ENCODE measurements at regions not wholly inside any gene's neighbourhood (a gene's known extent, or its start where the extent isn't known, plus 50 kb on each side); places are given as distances from the start of the nearest gene placed in this dataset.

GRCh38 chr6:87932361-87932760, 115.3 kb upstream of the SPACA1 start:
- Histone ChIP-seq H3K4me3 (ENCODE audit: low read length) (no peak overlapping the region), H3K4me1 (ENCODE audit: insufficient read depth, low read length) (no peaks in the 10 kb centered on the region), H3K27me3 (ENCODE audit: insufficient read depth, low read length, poor library complexity, severe bottlenecking) (no peaks in the 10 kb centered on the region), H3K9me3 (ENCODE audit: low read length) (no peaks in the 10 kb centered on the region), H3K27ac (ENCODE audit: low read depth, low read length) (no peak overlapping the region), H3K36me3 (ENCODE audit: insufficient read depth, low read length) (no peaks in the 10 kb centered on the region)
- peaks cover 0 to 1% of the 10 kb centered on the region in 2 donors for H3K27me3 Mint-ChIP-seq
- no peak for DNase-seq
- H3K4me3 Mint-ChIP-seq, result no peak overlapping the region
- CTCF ChIA-PET, result no interaction called here
- POLR2A ChIA-PET, result interaction anchor here (0.5 kb wide), 1 partner anchor 866 kb away, joined by 5 read pairs; no protein-coding TSS in a partner anchor
- no peaks in the 10 kb centered on the region for H3K36me3 Mint-ChIP-seq
- no peaks in the 10 kb centered on the region for H3K4me1 Mint-ChIP-seq
- H3K27ac Mint-ChIP-seq, result no peak overlapping the region
- H3K9me3 Mint-ChIP-seq, result no peaks in the 10 kb centered on the region

- H3K9me3 ChIP-seq (ENCODE audit: low read length), result no peaks in the 10 kb centered on the region
- POLR2A ChIA-PET, result no interaction called here
- Mint-ChIP-seq H3K9me3 (no peaks in the 10 kb centered on the region), H3K36me3 (no peaks in the 10 kb centered on the region), H3K4me1 (peaks cover 11 to 13% (median 12%) of the 10 kb centered on the region in 3 donors), H3K27me3 (peaks cover 0 to 3% of the 10 kb centered on the region in 2 donors), H3K4me3 (no peak overlapping the region), H3K27ac (no peak overlapping the region)
- peak; percentile 7 to 58 (median 27) for DNase-seq
- no peak overlapping the region for H3K27ac ChIP-seq (ENCODE audit: low read depth, low read length)
- H3K4me3 ChIP-seq (ENCODE audit: low read length), result no peak overlapping the region
- H3K36me3 ChIP-seq (ENCODE audit: insufficient read depth, low read length), result no peaks in the 10 kb centered on the region
- H3K27me3 ChIP-seq (ENCODE audit: insufficient read depth, low read length, poor library complexity, severe bottlenecking), result no peaks in the 10 kb centered on the region
- H3K4me1 ChIP-seq (ENCODE audit: insufficient read depth, low read length), result peaks cover 10% of the 10 kb centered on the region
- CTCF ChIA-PET, result interaction anchor here (0.8 to 1.1 kb wide), 4 partner anchors 10 to 941 kb away, joined by 3 to 4 read pairs (median 3); no protein-coding TSS in a partner anchor
These were observed 117.8 kb upstream of the SPACA1 start for GRCh38 chr6:87929843-87930288.

- Histone ChIP-seq H3K36me3 (ENCODE audit: insufficient read depth, low read length) (no peaks in the 10 kb centered on the region), H3K27ac (ENCODE audit: low read depth, low read length) (no peak overlapping the region), H3K9me3 (ENCODE audit: low read length) (no peaks in the 10 kb centered on the region), H3K4me1 (ENCODE audit: insufficient read depth, low read length) (peaks cover 15% of the 10 kb centered on the region), H3K27me3 (ENCODE audit: insufficient read depth, low read length, poor library complexity, severe bottlenecking) (no peaks in the 10 kb centered on the region), H3K4me3 (ENCODE audit: low read length) (no peak overlapping the region)
- no peaks in the 10 kb centered on the region for H3K9me3 Mint-ChIP-seq
- ChIA-PET CTCF (interaction anchor here (1.9 kb wide), 1 partner anchor 945 kb away, joined by 5 read pairs; no protein-coding TSS in a partner anchor), POLR2A (no interaction called here)
- no peaks in the 10 kb centered on the region for H3K36me3 Mint-ChIP-seq
- no peak overlapping the region for H3K27ac Mint-ChIP-seq
- H3K4me3 Mint-ChIP-seq, result no peak overlapping the region
- H3K4me1 Mint-ChIP-seq, result peaks cover 24 to 28% (median 26%) of the 10 kb centered on the region in 3 donors
- no peak for DNase-seq
- H3K27me3 Mint-ChIP-seq, result peaks cover 0 to 2% of the 10 kb centered on the region in 2 donors
These were observed 121.0 kb upstream of the SPACA1 start for GRCh38 chr6:87926687-87927086.

GRCh38 chr6:87926072-87926471, 121.6 kb upstream of the SPACA1 start:
- ChIA-PET CTCF (no interaction called here), POLR2A (no interaction called here)
- H3K36me3 Mint-ChIP-seq, result no peaks in the 10 kb centered on the region
- no peak for DNase-seq
- H3K4me1 ChIP-seq (ENCODE audit: insufficient read depth, low read length), result peaks cover 15% of the 10 kb centered on the region
- H3K27me3 ChIP-seq (ENCODE audit: insufficient read depth, low read length, poor library complexity, severe bottlenecking), result no peaks in the 10 kb centered on the region
- H3K9me3 Mint-ChIP-seq, result no peaks in the 10 kb centered on the region
- no peaks in the 10 kb centered on the region for H3K36me3 ChIP-seq (ENCODE audit: insufficient read depth, low read length)
- peaks cover 24 to 28% (median 26%) of the 10 kb centered on the region in 3 donors for H3K4me1 Mint-ChIP-seq
- no peaks in the 10 kb centered on the region for H3K9me3 ChIP-seq (ENCODE audit: low read length)
- peaks cover under 1 to 2% of the 10 kb centered on the region in 2 donors for H3K27me3 Mint-ChIP-seq
- H3K27ac Mint-ChIP-seq, result no peak overlapping the region
- no peak overlapping the region for H3K4me3 ChIP-seq (ENCODE audit: low read length)
- H3K4me3 Mint-ChIP-seq, result peak overlapping the region in 1 of 7 donors; percentile 60
- no peak overlapping the region for H3K27ac ChIP-seq (ENCODE audit: low read depth, low read length)

DNA sequence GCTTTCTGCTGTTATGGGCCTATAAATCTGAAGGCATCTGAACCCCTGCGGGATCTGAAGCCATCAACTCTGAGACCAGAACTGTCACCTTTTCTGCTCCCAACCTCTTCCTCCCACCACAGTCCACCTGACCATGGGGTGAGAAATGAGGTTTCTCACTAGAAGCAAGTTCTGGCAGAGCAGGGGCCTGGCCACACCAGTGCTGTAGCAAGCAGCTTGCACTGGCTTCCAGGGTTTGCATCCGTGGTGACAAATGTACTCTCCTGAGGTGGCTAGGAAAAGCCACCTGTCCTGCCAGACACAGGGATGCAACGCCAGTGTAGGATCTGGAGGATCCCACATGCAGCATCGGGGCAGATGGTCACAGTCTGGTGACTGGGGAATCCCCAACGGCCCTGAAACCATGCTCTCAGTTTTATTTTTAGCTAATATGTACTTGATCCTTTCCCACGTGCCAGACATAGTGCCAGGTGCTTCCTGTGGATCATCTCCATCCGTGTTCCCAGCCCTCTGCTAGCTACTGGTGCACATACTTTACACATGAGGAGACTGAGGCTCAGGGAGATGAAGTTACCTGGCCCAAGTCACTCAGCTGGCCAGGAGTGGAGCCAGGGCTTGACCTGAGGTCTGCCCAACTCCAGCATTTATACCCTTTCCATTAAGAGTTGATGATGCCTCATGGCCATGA, 122.1 kb upstream of the SPACA1 start:
- H3K27me3 Mint-ChIP-seq, result peaks cover 6% of the 10 kb centered on the region in 2 donors

GRCh38 chr6:87923389-87924050, 124.1 kb upstream of the SPACA1 start:
- no peak for DNase-seq
- POLR2A ChIA-PET, result no interaction called here
- H3K27ac Mint-ChIP-seq, result no peak overlapping the region
- H3K27me3 Mint-ChIP-seq, result peaks cover 7 to 10% of the 10 kb centered on the region in 2 donors
- no peaks in the 10 kb centered on the region for H3K9me3 ChIP-seq (ENCODE audit: low read length)
- H3K27me3 ChIP-seq (ENCODE audit: insufficient read depth, low read length, poor library complexity, severe bottlenecking), result no peaks in the 10 kb centered on the region
- H3K9me3 Mint-ChIP-seq, result no peaks in the 10 kb centered on the region
- H3K36me3 ChIP-seq (ENCODE audit: insufficient read depth, low read length), result no peaks in the 10 kb centered on the region
- no peak overlapping the region for H3K4me3 Mint-ChIP-seq
- H3K27ac ChIP-seq (ENCODE audit: low read depth, low read length), result no peak overlapping the region
- H3K4me3 ChIP-seq (ENCODE audit: low read length), result no peak overlapping the region
- H3K4me1 ChIP-seq (ENCODE audit: insufficient read depth, low read length), result peaks cover 15% of the 10 kb centered on the region
- peaks cover 24 to 28% (median 26%) of the 10 kb centered on the region in 3 donors for H3K4me1 Mint-ChIP-seq
- H3K36me3 Mint-ChIP-seq, result peaks cover 0 to 6% (median 0%) of the 10 kb centered on the region in 3 donors
- CTCF ChIA-PET, result no interaction called here

More for the DNA sequence above, 122.1 kb upstream of the SPACA1 start:
- Histone ChIP-seq H3K27ac (ENCODE audit: low read depth, low read length) (no peak overlapping the region), H3K9me3 (ENCODE audit: low read length) (no peaks in the 10 kb centered on the region), H3K36me3 (ENCODE audit: insufficient read depth, low read length) (no peaks in the 10 kb centered on the region), H3K27me3 (ENCODE audit: insufficient read depth, low read length, poor library complexity, severe bottlenecking) (no peaks in the 10 kb centered on the region), H3K4me3 (ENCODE audit: low read length) (no peak overlapping the region), H3K4me1 (ENCODE audit: insufficient read depth, low read length) (peaks cover 15% of the 10 kb centered on the region)
- DNase-seq, result peak in 3 of 5 donors; percentile 21 to 45 (median 39)
- peak overlapping the region in 2 of 8 donors; percentile 40 to 47 for H3K27ac Mint-ChIP-seq
- H3K4me3 Mint-ChIP-seq, result peak overlapping the region in 3 of 7 donors; percentile 23 to 86 (median 60)
- H3K9me3 Mint-ChIP-seq, result no peaks in the 10 kb centered on the region
- peaks cover 0 to 5% (median 0%) of the 10 kb centered on the region in 3 donors for H3K36me3 Mint-ChIP-seq
- ChIA-PET POLR2A (no interaction called here), CTCF (interaction anchor here (0.7 kb wide), 1 partner anchor 9 kb away, joined by 3 read pairs; no protein-coding TSS in a partner anchor)
- H3K4me1 Mint-ChIP-seq, result peaks cover 24 to 28% (median 26%) of the 10 kb centered on the region in 3 donors

- Mint-ChIP-seq H3K27me3 (peaks cover 7 to 10% of the 10 kb centered on the region in 2 donors), H3K36me3 (peaks cover 0 to 6% (median 0%) of the 10 kb centered on the region in 3 donors), H3K4me1 (peaks cover 24 to 28% (median 26%) of the 10 kb centered on the region in 3 donors), H3K27ac (no peak overlapping the region), H3K9me3 (no peaks in the 10 kb centered on the region), H3K4me3 (no peak overlapping the region)
- H3K36me3 ChIP-seq (ENCODE audit: insufficient read depth, low read length), result no peaks in the 10 kb centered on the region
- no peak overlapping the region for H3K4me3 ChIP-seq (ENCODE audit: low read length)
- no peak overlapping the region for H3K27ac ChIP-seq (ENCODE audit: low read depth, low read length)
- ChIA-PET POLR2A (no interaction called here), CTCF (no interaction called here)
- H3K27me3 ChIP-seq (ENCODE audit: insufficient read depth, low read length, poor library complexity, severe bottlenecking), result no peaks in the 10 kb centered on the region
- H3K9me3 ChIP-seq (ENCODE audit: low read length), result no peaks in the 10 kb centered on the region
- no peak for DNase-seq
- peaks cover 15% of the 10 kb centered on the region for H3K4me1 ChIP-seq (ENCODE audit: insufficient read depth, low read length)
These were observed 124.7 kb upstream of the SPACA1 start for GRCh38 chr6:87922947-87923330.
